ENCODE measurements at regions not wholly inside any gene's neighbourhood (a gene's known extent, or its start where the extent isn't known, plus 50 kb on each side); places are given as distances from the start of the nearest gene placed in this dataset.

DNA sequence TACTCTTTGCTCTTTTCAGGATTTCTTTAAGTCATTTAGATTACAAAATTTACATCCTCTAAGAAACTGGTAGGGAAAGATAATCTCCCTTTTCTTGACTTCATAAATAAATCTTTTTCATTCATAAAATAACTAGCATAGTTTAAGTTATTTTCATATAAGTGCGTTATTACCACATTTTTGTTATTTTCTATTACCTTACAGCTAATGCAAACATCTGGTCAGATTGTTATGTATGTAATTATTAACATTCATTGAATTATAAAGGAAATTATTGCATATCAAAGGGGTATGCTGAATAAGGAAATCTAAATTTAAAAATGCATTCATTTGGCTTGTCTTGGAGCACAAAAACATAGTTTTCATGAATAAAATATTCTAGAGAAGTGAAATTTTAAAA lies 55.3 kb upstream of the SLITRK1 start:
- no peak for DNase-seq (ENCODE audit: low spot score)

DNA sequence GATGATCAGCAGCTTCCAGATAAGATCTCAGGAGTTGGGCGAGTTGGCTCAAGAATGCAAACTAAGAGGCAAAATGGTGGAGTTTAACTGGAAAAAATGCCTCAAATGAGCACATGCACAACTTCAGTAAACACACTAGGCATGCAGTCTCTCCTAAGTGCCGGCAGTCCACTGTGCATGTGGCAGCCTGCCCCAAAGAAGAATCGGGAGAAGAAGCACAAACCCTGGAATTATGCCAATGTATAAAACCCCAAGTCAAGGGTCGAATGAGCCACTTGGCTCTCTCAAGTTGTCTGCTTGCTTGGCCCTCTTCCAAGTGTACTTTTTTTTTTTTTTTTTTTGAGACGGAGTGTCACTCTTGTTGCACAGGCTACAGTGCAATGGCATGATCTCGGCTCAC lies 53.3 kb upstream of the SLITRK1 start:
- no peak for DNase-seq (ENCODE audit: low spot score)
